Dendritic cell treated with granulocyte-macrophage colony-stimulating factor and Interleukin-4, amounts not matched to agents 40 ng/mL and 50 ng/mL, for 4 days (primary cell): ENCODE measurements at regions not wholly inside any gene's neighbourhood (a gene's known extent, or its start where the extent isn't known, plus 50 kb on each side); places are given as distances from the start of the nearest gene placed in this dataset.
"Not testable (repeated sequence)": the region's sequence is repeated elsewhere in the genome, so short reads cannot be mapped to it uniquely, and the experiment has no call there.

ENCODE experiments used
- H3K27ac Mint-ChIP-seq: one replicate; pipeline ENCODE4 v1.8.0; 2022; ENCODE audit warnings: mild to moderate bottlenecking, mixed read lengths
- H3K27me3 Mint-ChIP-seq: one replicate; pipeline ENCODE4 v1.8.0; 2022; ENCODE audit warnings: mild to moderate bottlenecking, mixed read lengths
- H3K36me3 Mint-ChIP-seq: one replicate; pipeline ENCODE4 v1.8.0; 2022; ENCODE audit warnings: low read depth, mixed read lengths
- H3K4me1 Mint-ChIP-seq: one replicate; pipeline ENCODE4 v1.8.0; 2022; ENCODE audit warnings: low read depth, mixed read lengths
- H3K4me3 Mint-ChIP-seq: one replicate; pipeline ENCODE4 v1.8.0; 2022; ENCODE audit warnings: mild to moderate bottlenecking, moderate library complexity, mixed read lengths
- H3K9me3 Mint-ChIP-seq: one replicate; pipeline ENCODE4 v1.8.0; 2022; ENCODE audit warnings: mixed read lengths
- intact Hi-C: fragments of 100-400 bp; cut with micrococcal nuclease; formaldehyde crosslinking; loops from one replicate; pipeline ENCODE4 v1.15.0; 2022

GRCh38 chr17:20737636-20738035, 158.1 kb downstream of the CDRT15L2 start:
- H3K9me3 Mint-ChIP-seq, H3K27ac Mint-ChIP-seq, H3K36me3 Mint-ChIP-seq, H3K4me1 Mint-ChIP-seq, intact Hi-C loops, H3K4me3 Mint-ChIP-seq, H3K27me3 Mint-ChIP-seq: not testable (repeated sequence)

- Mint-ChIP-seq H3K4me1 (no peaks in the 10 kb centered on the region), H3K27me3 (no peaks in the 10 kb centered on the region), H3K4me3 (no peak overlapping the region), H3K36me3 (no peaks in the 10 kb centered on the region), H3K9me3 (no peaks in the 10 kb centered on the region), H3K27ac (no peak overlapping the region)
- intact Hi-C loops, result no loop called here
Observed at GRCh38 chr17:20771104-20771503, 191.6 kb downstream of the CDRT15L2 start.

GRCh38 chr17:20774472-20775135, 195.1 kb downstream of the CDRT15L2 start:
- peaks cover 9% of the 10 kb centered on the region for H3K4me1 Mint-ChIP-seq
- no peaks in the 10 kb centered on the region for H3K27me3 Mint-ChIP-seq
- H3K36me3 Mint-ChIP-seq, result no peaks in the 10 kb centered on the region
- no peaks in the 10 kb centered on the region for H3K9me3 Mint-ChIP-seq
- intact Hi-C loops, result no loop called here
- no peak overlapping the region for H3K4me3 Mint-ChIP-seq
- H3K27ac Mint-ChIP-seq, result no peak overlapping the region

- H3K36me3 Mint-ChIP-seq, result no peaks in the 10 kb centered on the region
- H3K27me3 Mint-ChIP-seq, result no peaks in the 10 kb centered on the region
- intact Hi-C loops, result no loop called here
- H3K4me3 Mint-ChIP-seq, result no peak overlapping the region
- H3K27ac Mint-ChIP-seq, result no peak overlapping the region
- H3K4me1 Mint-ChIP-seq, result peaks cover 13% of the 10 kb centered on the region
- no peaks in the 10 kb centered on the region for H3K9me3 Mint-ChIP-seq
Observed at GRCh38 chr17:20775331-20775730, 195.8 kb downstream of the CDRT15L2 start.

GRCh38 chr17:20779521-20779920, 200.0 kb downstream of the CDRT15L2 start:
- Mint-ChIP-seq H3K27me3 (peaks cover 13% of the 10 kb centered on the region), H3K4me1 (peaks cover 15% of the 10 kb centered on the region), H3K27ac (no peak overlapping the region), H3K36me3 (no peaks in the 10 kb centered on the region), H3K4me3 (no peak overlapping the region), H3K9me3 (no peaks in the 10 kb centered on the region)
- intact Hi-C loops, result no loop called here

GRCh38 chr17:20781260-20781659, 201.7 kb downstream of the CDRT15L2 start:
- intact Hi-C loops, result no loop called here
- peaks cover 15% of the 10 kb centered on the region for H3K4me1 Mint-ChIP-seq

GRCh38 chr17:20781869-20782268, 202.3 kb downstream of the CDRT15L2 start:
- H3K27ac Mint-ChIP-seq, H3K9me3 Mint-ChIP-seq, H3K36me3 Mint-ChIP-seq, intact Hi-C loops, H3K4me3 Mint-ChIP-seq: not testable (repeated sequence)
- Mint-ChIP-seq H3K27me3 (peaks cover 25% of the 10 kb centered on the region), H3K4me1 (peaks cover 15% of the 10 kb centered on the region)

More at GRCh38 chr17:20781260-20781659, 201.7 kb downstream of the CDRT15L2 start:
- H3K27ac Mint-ChIP-seq, result no peak overlapping the region
- H3K4me3 Mint-ChIP-seq, result no peak overlapping the region
- H3K9me3 Mint-ChIP-seq, result no peaks in the 10 kb centered on the region
- peaks cover 23% of the 10 kb centered on the region for H3K27me3 Mint-ChIP-seq
- H3K36me3 Mint-ChIP-seq, result no peaks in the 10 kb centered on the region

- Mint-ChIP-seq H3K27ac (no peak overlapping the region), H3K4me3 (no peak overlapping the region), H3K36me3 (no peaks in the 10 kb centered on the region), H3K4me1 (peaks cover 15% of the 10 kb centered on the region), H3K9me3 (no peaks in the 10 kb centered on the region), H3K27me3 (peaks cover 25% of the 10 kb centered on the region)
- intact Hi-C loops, result no loop called here
Observed at GRCh38 chr17:20783091-20783490, 203.6 kb downstream of the CDRT15L2 start.

GRCh38 chr17:20784100-20784665, 204.7 kb downstream of the CDRT15L2 start:
- intact Hi-C loops, result no loop called here
- Mint-ChIP-seq H3K27ac (no peak overlapping the region), H3K4me3 (peak overlapping the region; percentile 42), H3K27me3 (peaks cover 25% of the 10 kb centered on the region), H3K9me3 (no peaks in the 10 kb centered on the region), H3K4me1 (peaks cover 6% of the 10 kb centered on the region), H3K36me3 (no peaks in the 10 kb centered on the region)

GRCh38 chr17:20787281-20787680, 207.8 kb downstream of the CDRT15L2 start:
- no peak overlapping the region for H3K27ac Mint-ChIP-seq

GRCh38 chr17:20791626-20792025, 212.1 kb downstream of the CDRT15L2 start:
- no peaks in the 10 kb centered on the region for H3K9me3 Mint-ChIP-seq
- no peaks in the 10 kb centered on the region for H3K4me1 Mint-ChIP-seq
- no peaks in the 10 kb centered on the region for H3K36me3 Mint-ChIP-seq
- intact Hi-C loops, result no loop called here
- no peak overlapping the region for H3K27ac Mint-ChIP-seq
- H3K4me3 Mint-ChIP-seq, result no peak overlapping the region
- peaks cover 1% of the 10 kb centered on the region for H3K27me3 Mint-ChIP-seq

More at GRCh38 chr17:20787281-20787680, 207.8 kb downstream of the CDRT15L2 start:
- Mint-ChIP-seq H3K4me3 (no peak overlapping the region), H3K9me3 (no peaks in the 10 kb centered on the region), H3K27me3 (peaks cover 25% of the 10 kb centered on the region), H3K36me3 (no peaks in the 10 kb centered on the region), H3K4me1 (no peaks in the 10 kb centered on the region)
- intact Hi-C loops, result no loop called here

- H3K4me3 Mint-ChIP-seq, H3K27ac Mint-ChIP-seq, H3K36me3 Mint-ChIP-seq, intact Hi-C loops, H3K27me3 Mint-ChIP-seq, H3K4me1 Mint-ChIP-seq, H3K9me3 Mint-ChIP-seq: not testable (repeated sequence)
Observed at GRCh38 chr17:20794532-20794931, 215.0 kb downstream of the CDRT15L2 start.

- Mint-ChIP-seq H3K27ac (no peak overlapping the region), H3K27me3 (peaks cover 2% of the 10 kb centered on the region), H3K4me1 (no peaks in the 10 kb centered on the region), H3K4me3 (no peak overlapping the region), H3K9me3 (no peaks in the 10 kb centered on the region), H3K36me3 (no peaks in the 10 kb centered on the region)
- intact Hi-C loops, result no loop called here
Observed at GRCh38 chr17:20797292-20797691, 217.8 kb downstream of the CDRT15L2 start.

- H3K27me3 Mint-ChIP-seq, result peaks cover 2% of the 10 kb centered on the region
- no peaks in the 10 kb centered on the region for H3K36me3 Mint-ChIP-seq
- no peaks in the 10 kb centered on the region for H3K4me1 Mint-ChIP-seq
- intact Hi-C loops, result loop anchor here (2.0 to 5.0 kb wide), 2 partner anchors 47 to 193 kb away; no protein-coding TSS in a partner anchor
- no peaks in the 10 kb centered on the region for H3K9me3 Mint-ChIP-seq
- H3K4me3 Mint-ChIP-seq, result no peak overlapping the region
- H3K27ac Mint-ChIP-seq, result no peak overlapping the region
Observed at GRCh38 chr17:20800146-20800545, 220.6 kb downstream of the CDRT15L2 start.

- H3K9me3 Mint-ChIP-seq, result no peaks in the 10 kb centered on the region
- no peaks in the 10 kb centered on the region for H3K36me3 Mint-ChIP-seq
- intact Hi-C loops, result no loop called here
- H3K27ac Mint-ChIP-seq, result no peak overlapping the region
- H3K4me3 Mint-ChIP-seq, result no peak overlapping the region
- peaks cover 2% of the 10 kb centered on the region for H3K27me3 Mint-ChIP-seq
- H3K4me1 Mint-ChIP-seq, result no peaks in the 10 kb centered on the region
Observed at GRCh38 chr17:20805751-20806150, 226.2 kb downstream of the CDRT15L2 start.
